ENCODE measurements at regions not wholly inside any gene's neighbourhood (a gene's known extent, or its start where the extent isn't known, plus 50 kb on each side); places are given as distances from the start of the nearest gene placed in this dataset.

DNA sequence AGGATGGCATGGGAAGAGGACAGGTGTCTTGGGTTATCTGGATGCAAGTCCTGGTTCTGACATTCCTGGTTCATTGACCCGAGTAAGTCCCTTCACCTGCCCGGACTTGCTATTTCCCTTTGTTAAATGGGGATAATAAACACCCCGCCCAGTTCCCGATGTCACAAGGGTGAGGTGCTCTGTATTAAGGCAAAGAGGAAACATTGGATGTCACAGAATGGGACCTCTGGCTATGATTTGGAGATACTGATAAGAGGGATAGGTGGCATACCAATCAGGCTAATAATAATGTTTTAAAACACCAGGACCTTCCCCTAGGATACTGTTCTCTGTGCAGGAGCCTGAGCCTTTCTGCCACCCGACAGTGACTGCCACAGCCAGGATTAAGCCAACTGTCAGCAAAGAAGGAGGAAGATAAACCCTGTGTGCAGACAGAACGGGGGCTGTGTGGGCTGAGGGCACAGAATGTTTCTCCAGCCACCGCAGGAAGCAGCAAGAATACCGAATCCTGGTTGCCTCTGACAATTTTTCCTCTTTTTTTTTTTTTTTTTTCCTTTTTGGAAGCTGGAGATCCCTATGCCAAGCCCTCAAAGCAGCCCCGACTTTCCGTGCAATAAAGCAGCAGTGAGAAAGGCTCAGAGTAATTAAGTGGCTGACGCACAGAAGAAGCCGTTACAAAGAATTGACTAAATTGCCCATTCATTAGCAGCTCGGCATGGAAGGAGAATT lies 336.6 kb downstream of the SMAD2 start:
- DNase-seq: no peak

DNA sequence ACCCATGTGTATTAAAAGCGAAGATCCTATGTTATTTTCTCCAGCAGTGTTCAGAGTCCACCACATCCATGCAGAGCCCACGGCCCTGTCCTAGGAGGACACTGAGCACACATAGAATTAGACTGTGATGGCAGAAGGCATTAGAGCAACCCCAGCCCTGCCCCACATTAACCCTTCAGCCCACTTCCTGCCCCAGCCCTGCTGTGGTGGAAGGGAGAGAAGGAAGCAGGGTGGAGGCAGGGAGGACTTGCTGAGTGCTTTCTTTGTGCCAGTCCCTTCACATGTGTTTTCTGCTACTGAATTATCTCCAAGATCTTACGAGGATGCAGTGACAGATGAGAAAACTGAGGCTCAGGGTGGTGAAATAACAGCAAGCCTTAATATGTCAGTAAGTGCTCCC lies 339.0 kb downstream of the SMAD2 start:
- DNase-seq: no peak

DNA sequence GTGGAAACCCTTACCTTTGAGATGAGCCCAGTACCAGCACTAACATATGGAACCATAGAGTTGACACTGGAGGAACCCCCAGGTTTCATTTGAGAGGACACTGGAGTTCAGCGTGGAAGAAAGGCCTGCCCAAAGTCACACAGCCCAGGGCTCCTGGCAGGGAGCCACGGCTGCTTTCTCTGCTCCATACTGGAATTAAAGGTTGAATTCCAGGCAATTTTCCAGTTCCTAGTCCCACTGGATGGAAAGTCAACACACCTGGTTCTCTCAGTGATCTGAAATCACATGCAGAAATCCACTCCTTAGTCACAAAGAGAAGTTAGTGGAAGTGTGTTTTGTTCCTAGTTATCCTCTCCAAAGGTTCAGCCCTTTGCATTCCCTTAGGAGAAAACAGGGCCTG lies 336.1 kb upstream of the SKOR2 start:
- DNase-seq: no peak

DNA sequence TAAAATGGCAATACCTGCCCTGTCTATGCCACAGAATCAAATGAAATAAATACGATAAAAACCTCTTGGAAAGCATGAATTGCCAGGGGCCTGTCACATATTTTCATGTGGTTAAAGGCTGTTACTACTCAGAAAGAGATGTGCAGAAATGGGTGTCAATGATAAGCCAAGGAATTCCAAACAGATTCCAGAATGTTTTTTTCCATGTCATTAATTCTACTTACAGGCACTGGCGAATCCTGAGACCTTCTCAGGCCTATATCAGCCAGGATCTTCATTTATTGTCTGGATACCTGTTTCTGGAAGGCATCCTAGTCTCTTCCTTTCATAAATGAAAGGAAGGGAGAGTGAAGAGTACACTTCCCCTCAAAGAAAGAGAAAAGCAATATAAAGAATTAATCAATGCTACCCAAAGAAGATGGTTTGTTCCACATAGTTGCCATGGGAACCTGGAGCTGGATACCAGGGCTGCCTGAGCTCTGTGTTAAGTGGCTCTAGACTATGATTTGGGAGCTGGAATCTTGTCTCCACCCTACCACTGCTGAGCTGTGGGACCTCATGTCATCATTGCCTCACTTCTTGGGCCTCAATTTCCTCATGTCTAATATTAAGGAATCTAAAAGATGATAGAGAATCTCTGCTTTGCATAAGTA lies 335.1 kb upstream of the SKOR2 start:
- no peak for DNase-seq

DNA sequence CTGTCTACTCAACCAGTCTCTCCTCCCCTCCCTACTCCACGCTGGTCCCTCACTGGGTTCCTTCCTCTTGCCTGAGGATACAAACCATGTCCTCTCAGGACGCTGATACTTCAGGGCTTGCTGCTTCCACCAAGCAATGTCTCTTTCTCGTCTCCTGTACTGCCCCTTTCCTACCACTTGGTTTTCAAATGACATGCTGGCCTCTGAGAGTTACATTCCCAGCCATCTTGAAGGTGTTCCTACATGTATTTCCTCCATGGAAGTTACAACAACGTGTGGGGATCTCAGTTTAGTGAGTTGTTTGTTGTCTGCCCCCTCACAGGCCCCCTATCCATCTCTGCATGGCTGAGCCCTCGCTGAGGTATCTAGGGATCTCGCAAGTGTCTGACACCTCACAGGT lies 334.5 kb upstream of the SKOR2 start:
- DNase-seq: no peak

DNA sequence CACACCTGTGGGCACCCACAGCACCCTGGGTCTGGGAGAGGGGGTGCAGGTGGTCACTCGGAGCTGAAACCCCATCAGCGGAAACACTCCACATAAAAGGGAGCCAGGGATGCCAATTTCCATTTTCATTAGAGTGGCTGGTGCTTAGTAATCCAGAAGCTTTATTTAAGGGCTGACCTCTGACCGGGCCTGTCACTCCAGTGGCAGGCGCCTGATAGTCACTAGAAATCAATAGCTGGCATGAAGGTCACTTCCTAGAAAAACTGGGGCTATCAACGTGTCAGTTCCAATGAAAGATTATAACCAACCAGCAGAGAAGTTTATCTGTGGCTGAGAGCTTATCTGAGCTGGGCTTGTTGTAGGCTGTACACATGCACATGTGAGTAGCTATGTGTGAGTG lies 333.7 kb upstream of the SKOR2 start:
- DNase-seq: no peak

DNA sequence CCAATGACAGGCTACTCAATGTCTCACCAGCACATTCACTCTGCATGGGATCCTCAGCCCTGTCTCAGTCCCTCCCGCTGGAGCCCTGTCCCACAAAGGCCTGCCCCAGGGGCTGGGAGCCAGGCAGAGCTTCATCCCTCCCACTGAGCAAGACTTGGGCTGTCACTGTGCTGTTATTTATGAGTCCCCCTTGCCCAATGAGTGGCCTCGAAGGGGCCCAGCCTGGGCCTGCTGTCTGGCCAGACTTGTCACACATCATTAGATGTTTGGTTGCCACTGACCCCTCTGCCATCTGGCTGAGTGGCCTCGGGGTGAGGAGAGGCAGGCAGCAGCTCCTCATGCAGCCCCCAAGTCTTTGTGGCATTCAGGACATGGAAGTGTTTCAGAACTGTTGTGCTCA lies 330.6 kb upstream of the SKOR2 start:
- DNase-seq: no peak

DNA sequence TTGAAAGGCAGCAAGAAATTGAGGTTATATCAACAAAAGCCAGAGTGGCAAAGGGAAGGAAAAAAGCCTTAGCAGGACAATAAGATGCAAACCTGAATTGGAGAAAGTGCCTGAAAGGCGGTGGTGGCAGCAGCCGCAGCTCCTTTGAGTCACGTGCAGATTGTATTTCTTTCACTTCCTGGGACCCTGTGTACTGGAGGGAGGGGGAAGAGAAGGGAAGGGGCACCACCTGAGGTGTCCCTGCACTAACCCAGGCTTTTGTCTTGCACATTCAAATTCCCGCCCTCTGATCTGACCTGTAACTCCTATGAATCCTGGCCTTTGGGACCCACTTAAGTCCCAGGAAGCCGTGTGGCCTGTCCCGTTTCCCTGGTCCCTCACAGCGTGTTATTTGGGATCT lies 326.1 kb upstream of the SKOR2 start:
- no peak for DNase-seq

DNA sequence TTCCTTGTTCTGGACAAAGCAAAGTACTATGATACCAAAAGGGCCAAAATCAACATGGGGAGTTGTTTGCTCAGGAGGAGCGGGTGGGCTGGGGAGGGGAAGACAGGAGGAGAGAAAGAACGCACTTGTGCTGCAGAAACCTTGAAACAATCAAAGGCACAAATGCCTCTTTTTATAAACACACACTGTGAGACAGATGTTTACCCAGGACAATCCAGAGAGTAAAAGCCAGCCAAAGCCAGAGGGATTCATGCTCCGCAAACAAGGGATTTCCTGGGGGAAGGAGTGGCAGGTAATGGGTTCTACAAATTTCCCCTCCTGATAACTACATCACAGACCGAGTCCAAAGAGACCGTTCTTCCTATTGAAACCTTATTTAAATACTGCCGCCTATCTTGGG lies 323.5 kb upstream of the SKOR2 start:
- DNase-seq: no peak

DNA sequence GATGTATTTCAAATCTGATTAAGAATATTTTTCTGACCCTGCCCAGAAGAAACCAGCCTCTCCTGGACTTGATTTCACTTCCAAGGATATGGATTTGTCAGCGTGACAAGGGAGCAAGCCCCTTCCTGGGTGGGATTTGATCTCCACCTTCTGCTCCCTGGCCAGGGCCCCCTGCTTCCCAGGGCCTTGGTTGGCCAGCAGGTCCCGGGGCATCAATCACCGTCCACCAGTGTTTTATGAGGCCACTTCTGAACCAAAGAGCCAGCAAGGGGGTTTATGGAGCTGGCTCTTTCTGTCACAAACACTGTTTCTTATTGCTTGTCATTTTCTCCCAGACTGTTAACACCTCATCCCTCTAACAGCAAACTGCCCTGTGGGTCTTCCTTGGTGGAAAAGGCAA lies 320.5 kb upstream of the SKOR2 start:
- DNase-seq: no peak

DNA sequence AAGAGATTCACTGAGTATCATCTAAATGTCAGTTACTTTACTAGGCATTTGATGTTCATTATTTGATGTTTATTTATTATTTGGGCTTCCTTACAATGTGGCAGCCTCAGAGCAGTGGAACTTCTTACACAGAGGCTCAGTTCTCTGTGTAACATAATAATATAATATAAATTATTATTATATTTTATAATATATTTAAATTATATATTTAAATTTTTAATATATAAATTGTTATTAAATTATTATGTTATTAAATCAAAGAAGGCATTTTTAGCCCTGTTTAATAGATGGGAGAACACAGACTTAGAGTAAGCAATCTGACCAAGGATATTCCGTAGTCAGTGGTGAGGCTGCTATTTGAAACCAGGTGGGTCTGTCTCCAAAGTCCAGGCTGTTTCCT lies 315.3 kb upstream of the SKOR2 start:
- DNase-seq: no peak

DNA sequence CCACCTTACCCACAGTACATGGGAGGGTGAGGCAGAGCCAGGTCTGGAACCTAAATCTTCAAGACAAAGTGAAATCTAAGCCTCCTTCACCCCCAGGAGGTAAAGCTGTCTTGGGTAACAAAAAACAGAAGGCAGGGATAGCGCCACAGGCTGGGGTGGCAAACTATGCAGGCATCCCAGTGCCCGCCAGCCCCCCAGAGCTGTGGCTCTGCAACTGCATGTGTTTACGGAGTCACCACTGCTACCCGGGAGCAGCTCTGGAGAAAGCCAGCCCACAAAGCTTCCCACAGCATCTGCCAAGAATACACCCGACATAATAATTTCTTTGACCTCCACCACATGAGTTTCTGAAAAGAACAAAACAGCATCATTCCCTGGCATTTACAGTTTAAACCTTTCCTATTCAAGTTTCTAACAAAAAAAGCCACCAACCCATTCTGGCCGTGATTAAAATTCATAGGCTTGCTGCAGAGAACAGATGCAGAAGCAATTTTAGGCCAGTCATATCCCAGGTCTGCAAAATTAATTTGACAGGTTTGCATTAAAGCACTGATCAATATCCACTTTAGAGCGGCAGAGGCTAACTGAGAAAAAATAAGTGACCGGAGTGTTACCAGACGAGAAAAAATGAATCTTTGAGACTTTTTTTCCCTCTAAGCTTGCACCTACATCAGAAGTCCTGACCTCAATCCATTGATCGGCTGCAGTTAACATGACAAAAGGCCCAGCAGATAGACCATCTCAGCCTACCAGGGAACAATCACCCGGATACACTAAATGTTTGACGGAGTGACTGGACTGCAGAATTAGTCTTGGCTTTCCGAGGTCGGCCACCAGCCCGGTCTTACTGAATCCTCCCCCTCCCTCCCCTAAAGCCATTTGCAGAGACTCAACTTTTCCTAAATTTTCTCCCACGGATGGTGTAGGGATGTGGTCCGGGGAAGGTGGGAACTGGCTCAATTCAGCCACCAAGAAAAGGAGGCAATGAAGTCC lies 309.6 kb upstream of the SKOR2 start:
- no peak for DNase-seq

DNA sequence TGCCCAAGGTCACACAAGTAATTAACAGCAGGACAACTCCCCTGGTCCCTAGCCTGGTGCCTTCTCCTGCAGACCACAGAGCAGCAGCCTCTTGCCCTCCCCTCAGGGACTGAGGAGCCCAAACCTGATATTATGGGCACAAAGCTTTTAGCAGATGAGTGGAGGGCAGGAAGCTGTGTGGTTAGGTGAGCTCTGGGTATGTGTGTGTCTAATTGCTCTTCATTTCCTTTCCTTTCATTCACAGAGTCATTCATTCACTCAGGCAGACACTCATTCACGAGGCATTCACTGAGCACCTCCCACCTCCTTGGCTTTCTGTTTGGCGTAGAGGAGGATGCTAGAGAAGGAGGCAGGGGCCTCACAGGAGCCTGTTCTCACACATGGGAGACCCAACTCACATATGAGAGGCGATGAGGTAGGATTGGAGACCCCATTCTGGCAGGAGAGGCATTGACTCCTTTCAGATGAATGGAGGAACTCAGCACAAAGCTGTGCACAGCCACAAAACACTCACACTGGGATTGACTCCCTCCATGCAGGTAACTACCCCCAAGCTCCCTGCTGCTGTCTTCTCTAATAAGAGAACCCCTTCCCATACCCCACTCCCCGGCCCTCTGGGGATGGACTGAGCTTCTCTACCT lies 306.8 kb upstream of the SKOR2 start:
- no peak for DNase-seq

DNA sequence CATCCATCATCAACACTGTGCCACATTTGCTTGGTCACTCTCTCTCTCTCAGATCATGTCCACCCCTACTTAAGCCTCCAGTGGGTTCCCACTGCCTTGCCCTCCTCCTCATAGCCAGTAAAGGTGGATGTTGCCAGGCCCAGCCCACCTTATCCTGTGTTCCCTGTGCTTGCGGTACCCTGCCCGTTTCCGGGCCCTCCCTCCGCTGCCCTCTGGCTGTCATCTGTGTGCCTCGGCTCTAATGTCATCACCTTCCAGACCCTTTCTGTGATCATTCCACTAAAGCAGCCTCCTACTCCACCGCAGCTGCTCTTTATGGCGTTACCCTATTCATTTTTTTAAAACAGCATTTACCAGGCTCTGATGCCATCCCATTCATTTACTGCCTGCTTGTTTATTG lies 305.7 kb upstream of the SKOR2 start:
- DNase-seq: no peak

DNA sequence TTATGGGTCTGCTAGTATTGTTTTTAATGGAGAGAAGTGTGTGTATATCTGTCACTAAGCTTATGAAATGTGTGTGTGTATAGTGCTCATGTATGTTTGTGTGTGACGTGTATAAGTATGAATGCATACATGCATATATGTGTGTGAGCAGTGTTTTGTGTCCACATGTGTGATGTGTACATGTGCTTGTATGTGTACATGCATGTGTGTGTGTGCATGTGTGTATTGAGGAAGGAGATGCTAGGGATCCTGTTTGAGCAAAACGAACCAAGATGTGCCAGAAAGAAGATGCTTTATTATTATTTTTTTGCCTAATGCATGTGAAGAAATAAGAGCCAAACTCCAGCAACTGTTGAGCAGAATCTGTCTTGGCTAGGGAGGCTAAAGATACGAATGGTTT lies 301.3 kb upstream of the SKOR2 start:
- DNase-seq: no peak

DNA sequence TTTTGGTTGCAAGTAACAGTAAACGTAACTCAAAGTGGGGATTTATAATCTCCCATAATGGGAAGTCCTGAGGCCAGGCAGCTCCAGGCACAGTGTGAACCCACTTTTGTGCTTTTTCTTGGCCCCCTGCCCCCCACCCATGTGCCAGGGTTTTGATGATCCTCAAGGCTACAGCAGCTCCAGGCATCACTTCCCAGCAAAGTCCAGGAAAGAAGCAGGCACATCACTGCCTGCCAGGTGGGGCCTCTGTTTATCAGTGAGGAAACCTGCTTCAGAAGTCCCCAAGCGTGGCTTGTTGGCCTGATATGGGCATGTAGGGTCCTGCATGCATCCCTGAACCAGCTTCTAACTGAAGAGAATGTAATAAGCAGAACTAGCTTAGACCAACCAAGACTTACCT lies 299.2 kb upstream of the SKOR2 start:
- DNase-seq: no peak

DNA sequence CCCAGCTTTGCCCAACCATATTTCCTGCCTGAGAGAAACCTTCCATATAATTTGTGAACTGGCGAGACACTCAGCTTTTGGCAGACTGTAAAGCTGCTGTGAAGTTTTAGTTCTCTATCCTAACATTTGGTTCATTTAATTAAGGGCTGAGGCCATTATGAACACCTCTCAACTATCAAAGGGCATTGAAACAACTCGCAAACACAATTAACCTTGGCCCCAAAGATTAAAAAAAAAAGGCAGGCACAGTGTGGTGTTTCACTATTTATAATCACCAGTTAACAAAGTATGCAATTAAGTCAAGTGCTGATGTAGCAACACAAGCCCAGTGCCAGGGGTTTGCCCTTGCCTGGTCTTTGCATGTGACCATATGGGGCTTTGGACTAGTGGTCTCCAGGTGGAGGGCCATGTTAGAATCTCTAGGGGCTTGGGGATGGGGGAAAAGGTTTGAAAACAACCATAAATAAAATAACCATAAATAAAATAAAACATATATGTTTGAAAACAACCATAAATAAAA lies 297.6 kb upstream of the SKOR2 start:
- DNase-seq: no peak

DNA sequence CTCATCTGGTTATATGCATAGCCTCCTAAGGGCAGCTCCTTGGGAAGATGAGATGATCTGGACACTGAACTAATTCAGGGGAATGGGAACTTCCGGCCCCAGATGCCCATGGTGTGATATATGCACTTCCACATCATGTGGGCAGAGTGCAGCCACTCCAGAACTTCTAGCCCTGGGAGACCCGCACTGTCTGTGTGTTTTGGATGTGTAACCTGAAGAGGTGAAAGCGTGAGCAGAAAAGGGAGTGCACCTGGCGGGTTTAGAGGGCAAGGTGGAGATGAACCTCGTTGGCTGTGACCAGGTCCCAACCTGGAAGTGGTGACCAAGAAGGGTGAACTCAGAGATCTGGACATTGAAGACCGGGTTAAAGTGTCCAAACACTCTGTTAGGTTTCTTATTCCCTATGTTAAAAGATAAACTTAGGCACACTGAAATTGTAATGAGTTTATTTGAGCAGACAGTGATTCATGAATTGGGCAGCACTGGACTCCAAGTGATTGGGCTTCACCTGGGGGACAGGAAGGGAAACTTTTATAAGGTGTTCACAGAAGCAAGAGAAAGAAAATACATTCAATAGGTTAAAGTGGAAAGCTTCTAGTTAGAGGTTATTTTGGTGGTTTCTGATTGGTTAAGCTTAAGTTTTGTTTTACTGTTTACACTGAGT lies 296.2 kb upstream of the SKOR2 start:
- no peak for DNase-seq

DNA sequence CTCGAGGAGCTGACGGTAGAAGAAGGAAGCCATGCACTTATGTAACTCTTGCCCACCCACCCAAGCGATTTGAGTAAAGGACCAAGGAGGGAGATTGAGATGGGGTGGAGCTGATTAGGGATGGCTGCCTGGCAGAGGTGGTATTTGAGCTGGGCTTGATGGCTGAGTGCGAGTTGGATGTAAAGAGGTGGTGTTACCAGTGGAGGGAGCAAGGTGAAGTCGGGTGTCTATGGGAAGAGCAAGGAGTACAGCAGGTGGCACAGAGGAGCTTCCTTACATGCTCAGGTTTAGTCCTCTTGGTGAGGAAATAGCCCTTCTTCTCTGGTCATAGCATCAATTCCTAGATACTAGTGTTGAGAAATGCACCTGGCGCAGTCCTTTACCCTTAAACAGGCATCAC lies 294.2 kb upstream of the SKOR2 start:
- DNase-seq: no peak

DNA sequence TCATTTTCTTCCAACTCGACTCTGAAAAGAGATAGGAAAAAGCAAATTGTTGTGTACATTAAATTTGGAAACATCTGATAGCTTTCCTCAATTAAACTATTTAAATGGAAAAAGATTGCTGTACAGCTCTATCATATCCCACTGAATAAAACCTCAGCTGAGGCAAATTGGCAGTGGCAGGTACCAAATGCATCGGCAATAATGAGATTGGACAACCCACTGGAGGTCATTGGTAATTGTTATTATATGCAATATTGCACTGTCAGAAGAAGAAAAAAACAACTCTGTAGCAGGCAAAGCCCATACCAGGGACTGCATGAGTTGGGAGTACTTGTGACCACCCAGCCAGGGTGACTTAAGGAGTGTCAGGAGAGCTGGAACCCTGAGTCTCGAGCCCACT lies 291.6 kb upstream of the SKOR2 start:
- no peak for DNase-seq

DNA sequence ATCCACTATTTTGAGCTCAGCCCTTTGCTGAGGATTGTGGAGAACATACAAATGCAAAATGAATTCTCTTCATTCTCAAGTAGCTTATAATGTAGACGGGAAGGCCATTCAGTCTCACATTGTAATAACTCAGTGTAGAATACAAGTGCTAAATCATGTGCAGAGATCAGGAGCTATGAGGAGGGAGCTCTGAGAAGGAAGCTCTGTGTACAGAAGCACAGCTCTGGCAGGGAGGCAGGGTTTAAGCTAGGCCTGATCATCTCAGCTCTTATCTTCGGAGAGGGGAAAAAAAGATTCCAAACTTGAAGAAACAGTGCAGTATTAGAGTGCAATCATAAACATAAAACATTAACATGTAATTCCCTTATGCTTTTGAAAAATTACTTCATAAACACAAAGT lies 291.1 kb upstream of the SKOR2 start:
- DNase-seq: no peak

DNA sequence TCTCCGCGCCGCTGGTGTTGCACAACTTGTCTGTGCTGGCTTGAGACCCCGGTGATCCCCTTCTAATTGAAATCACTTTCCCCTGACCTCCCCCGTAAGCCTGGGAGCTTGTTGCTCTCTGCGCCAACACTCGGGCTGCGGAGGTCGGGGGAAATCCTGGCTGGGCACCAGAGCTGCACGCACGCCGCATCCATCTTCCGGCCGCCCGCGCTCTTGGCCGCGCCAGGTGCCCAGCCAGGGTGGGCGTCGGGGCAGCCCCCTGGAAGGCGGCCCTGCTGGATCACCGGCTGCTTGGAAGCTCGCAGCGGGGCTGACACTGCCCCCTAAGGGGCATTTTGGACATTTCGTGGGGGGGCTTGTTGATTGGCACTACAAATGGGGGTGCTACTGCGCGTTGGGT lies 280.3 kb upstream of the SKOR2 start:
- DNase-seq: no peak

DNA sequence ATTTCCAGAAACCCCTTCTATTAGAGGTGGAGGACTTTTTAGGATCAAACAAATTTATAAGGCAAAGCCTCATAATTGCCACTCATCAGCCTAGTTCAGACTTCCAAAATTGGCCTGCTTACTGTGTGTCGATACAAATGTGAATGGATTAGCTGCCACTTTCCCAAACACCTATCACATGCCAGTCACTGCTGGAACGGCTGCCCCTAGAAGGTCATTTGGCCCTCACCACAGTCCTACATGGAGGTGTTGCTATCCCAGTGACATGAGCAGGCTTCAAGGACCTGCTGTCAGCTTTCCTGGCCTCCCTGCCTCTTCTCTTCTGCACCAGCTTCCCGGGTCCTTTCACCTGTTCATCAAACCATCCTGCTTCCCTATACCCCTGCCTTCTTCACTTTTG lies 279.2 kb upstream of the SKOR2 start:
- DNase-seq: no peak
